ENCODE measurements at regions not wholly inside any gene's neighbourhood (a gene's known extent, or its start where the extent isn't known, plus 50 kb on each side); places are given as distances from the start of the nearest gene placed in this dataset.

GRCh38 chr22:49403102-49403501 lies 424.6 kb downstream of the BRD1 start:
- H3K9ac ChIP-seq (ENCODE audit: low read length), result no peak overlapping the region
- TF ChIP-seq YY1 (IDR thresholded peaks at IDR 0.05; ENCODE audit: extremely low read depth, insufficient replicate concordance, low read depth, low read length) (no peak), EZH2 (IDR thresholded peaks at IDR 0.05) (no peak), EGR1 (IDR thresholded peaks at IDR 0.05; ENCODE audit: low read depth) (no peak), JUND (IDR thresholded peaks at IDR 0.05) (no peak), CEBPB (IDR thresholded peaks at IDR 0.05; ENCODE audit: low read depth) (no peak), MAX (IDR thresholded peaks at IDR 0.05) (no peak), ZBTB33 (IDR thresholded peaks at IDR 0.05; ENCODE audit: extremely low read depth, insufficient replicate concordance, low read length) (no peak), POLR2AphosphoS5 (IDR thresholded peaks at IDR 0.05; ENCODE audit: low read depth, low read length) (no peak), ELF1 (IDR thresholded peaks at IDR 0.05; ENCODE audit: borderline replicate concordance, low read depth) (no peak), CBX3 (IDR thresholded peaks at IDR 0.05; ENCODE audit: low read depth) (no peak), EZH2phosphoT487 (IDR thresholded peaks at IDR 0.05; ENCODE audit: borderline replicate concordance) (no peak)
- no peaks in the 10 kb centered on the region for H3K79me2 ChIP-seq (ENCODE audit: insufficient read depth, low read length)
- H3K4me1 ChIP-seq (ENCODE audit: control insufficient read depth in 1 of 2, insufficient read depth in 2 of 2, low read length in 2 of 2), result no peaks in the 10 kb centered on the region
- DNase-seq (ENCODE audit: low read depth, low spot score), result no peak
- no peak overlapping the region for H3K27ac ChIP-seq (ENCODE audit: low read depth, low read length)
- H3K36me3 ChIP-seq (ENCODE audit: control insufficient read depth in 1 of 2, insufficient read depth in 2 of 2, low read length in 2 of 2), result no peaks in the 10 kb centered on the region
- H3K9me3 ChIP-seq (ENCODE audit: control insufficient read depth in 1 of 2, insufficient read depth in 1 of 2, low read depth in 1 of 2, low read length in 2 of 2), result no peaks in the 10 kb centered on the region
- no peaks in the 10 kb centered on the region for H4K20me1 ChIP-seq (ENCODE audit: insufficient read depth)
- CTCF ChIA-PET, result no interaction called here
- H3K27me3 ChIP-seq (ENCODE audit: insufficient read depth, low read length), result peaks cover 16% of the 10 kb centered on the region; the same call in 1 of the 2 replicates
- H3K4me3 ChIP-seq (replicated peaks in 1 of 2; ENCODE audit: low read depth in 1 of 2, low read length in 2 of 2), result no peak overlapping the region
- H3K4me2 ChIP-seq (ENCODE audit: low read length), result no peak overlapping the region
- no peaks in the 10 kb centered on the region for H3K9me2 ChIP-seq (ENCODE audit: insufficient read depth)
- RAD21 ChIA-PET (ENCODE audit: low non-redundant PET in 1 of 2, low total read pairs in 2 of 2, uncharacterized antibody in 2 of 2, unreplicated experiment in 2 of 2), result no interaction called here
- POLR2A ChIA-PET, result no interaction called here
- H2AFZ ChIP-seq (ENCODE audit: low read depth, low read length, poor library complexity, severe bottlenecking), result no peak overlapping the region
- BruUV-seq (replicated peaks), result no TSS peak
- intact Hi-C loops (cut with micrococcal nuclease), result no loop called here
- no peak for ATAC-seq
